ENCODE measurements at regions not wholly inside any gene's neighbourhood (a gene's known extent, or its start where the extent isn't known, plus 50 kb on each side); places are given as distances from the start of the nearest gene placed in this dataset.

DNA sequence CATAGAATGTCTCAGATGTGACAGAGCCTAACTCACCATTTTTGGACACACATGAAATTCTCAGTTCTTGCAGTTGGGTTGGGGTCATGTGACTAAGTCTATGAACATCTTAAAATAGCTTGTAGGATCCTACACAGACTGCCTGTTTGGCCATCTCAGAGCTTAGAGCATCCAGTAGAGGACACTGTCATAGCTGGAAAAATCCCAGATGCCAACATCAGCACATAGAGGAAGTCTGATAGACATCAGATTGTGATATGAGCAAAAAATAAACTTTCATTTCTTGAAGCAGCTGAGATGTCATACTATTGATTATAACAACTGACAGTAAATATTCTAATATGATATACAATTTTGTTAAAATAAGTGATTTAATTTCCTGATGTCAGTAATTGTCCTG, 207.1 kb downstream of the TRAM1L1 start:
- TF ChIP-seq, protein P1, sequence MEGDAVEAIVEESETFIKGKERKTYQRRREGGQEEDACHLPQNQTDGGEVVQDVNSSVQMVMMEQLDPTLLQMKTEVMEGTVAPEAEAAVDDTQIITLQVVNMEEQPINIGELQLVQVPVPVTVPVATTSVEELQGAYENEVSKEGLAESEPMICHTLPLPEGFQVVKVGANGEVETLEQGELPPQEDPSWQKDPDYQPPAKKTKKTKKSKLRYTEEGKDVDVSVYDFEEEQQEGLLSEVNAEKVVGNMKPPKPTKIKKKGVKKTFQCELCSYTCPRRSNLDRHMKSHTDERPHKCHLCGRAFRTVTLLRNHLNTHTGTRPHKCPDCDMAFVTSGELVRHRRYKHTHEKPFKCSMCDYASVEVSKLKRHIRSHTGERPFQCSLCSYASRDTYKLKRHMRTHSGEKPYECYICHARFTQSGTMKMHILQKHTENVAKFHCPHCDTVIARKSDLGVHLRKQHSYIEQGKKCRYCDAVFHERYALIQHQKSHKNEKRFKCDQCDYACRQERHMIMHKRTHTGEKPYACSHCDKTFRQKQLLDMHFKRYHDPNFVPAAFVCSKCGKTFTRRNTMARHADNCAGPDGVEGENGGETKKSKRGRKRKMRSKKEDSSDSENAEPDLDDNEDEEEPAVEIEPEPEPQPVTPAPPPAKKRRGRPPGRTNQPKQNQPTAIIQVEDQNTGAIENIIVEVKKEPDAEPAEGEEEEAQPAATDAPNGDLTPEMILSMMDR (IDR thresholded peaks at IDR 0.05): no peak
- TF ChIP-seq POLR2A (IDR thresholded peaks at IDR 0.05) (no peak), POLR2AphosphoS5 (IDR thresholded peaks at IDR 0.05) (no peak), EP300 (IDR thresholded peaks at IDR 0.05; ENCODE audit: low read depth) (no peak)

All from transverse colon (tissue), 4 donors.